ENCODE measurements at regions not wholly inside any gene's neighbourhood (a gene's known extent, or its start where the extent isn't known, plus 50 kb on each side); places are given as distances from the start of the nearest gene placed in this dataset.
"Not testable (repeated sequence)": the region's sequence is repeated elsewhere in the genome, so short reads cannot be mapped to it uniquely, and the experiment has no call there.

GRCh38 chr13:21920802-21921201 is 249.9 kb downstream of the FGF9 start:
- FAIRE-seq = not testable (repeated sequence)

- FAIRE-seq = no peak
Observed at GRCh38 chr13:21924958-21925357, 254.1 kb downstream of the FGF9 start.

GRCh38 chr13:21925720-21926119 is 254.8 kb downstream of the FGF9 start:
- no peak for FAIRE-seq

GRCh38 chr13:21929400-21929799 is 258.5 kb downstream of the FGF9 start:
- FAIRE-seq = no peak

- no peak for FAIRE-seq
Observed at GRCh38 chr13:21930536-21930935, 259.7 kb downstream of the FGF9 start.

GRCh38 chr13:21932578-21932977 is 261.7 kb downstream of the FGF9 start:
- FAIRE-seq = no peak

- no peak for FAIRE-seq
Observed at GRCh38 chr13:21932996-21933395, 262.1 kb downstream of the FGF9 start.

- FAIRE-seq = no peak
Observed at GRCh38 chr13:21934284-21934683, 263.4 kb downstream of the FGF9 start.

GRCh38 chr13:21936674-21937073 is 265.8 kb downstream of the FGF9 start:
- FAIRE-seq = no peak

GRCh38 chr13:21938168-21938567 is 267.3 kb downstream of the FGF9 start:
- FAIRE-seq = no peak

GRCh38 chr13:21938636-21939035 is 267.8 kb downstream of the FGF9 start:
- FAIRE-seq = no peak

GRCh38 chr13:21942061-21942460 is 271.2 kb downstream of the FGF9 start:
- no peak for FAIRE-seq

- no peak for FAIRE-seq
Observed at GRCh38 chr13:21944610-21945009, 273.7 kb downstream of the FGF9 start.

- no peak for FAIRE-seq
Observed at GRCh38 chr13:21945195-21945594, 274.3 kb downstream of the FGF9 start.

GRCh38 chr13:21946964-21947363 is 276.1 kb downstream of the FGF9 start:
- no peak for FAIRE-seq

GRCh38 chr13:21948769-21949474 is 278.0 kb downstream of the FGF9 start:
- FAIRE-seq = no peak

GRCh38 chr13:21949818-21950429 is 279.1 kb downstream of the FGF9 start:
- no peak for FAIRE-seq

GRCh38 chr13:21956666-21957065 is 285.8 kb downstream of the FGF9 start:
- no peak for FAIRE-seq

- FAIRE-seq = no peak
Observed at GRCh38 chr13:21957833-21958232, 287.0 kb downstream of the FGF9 start.

- no peak for FAIRE-seq
Observed at GRCh38 chr13:21960108-21960507, 289.2 kb downstream of the FGF9 start.

- no peak for FAIRE-seq
Observed at GRCh38 chr13:21964686-21965085, 293.8 kb downstream of the FGF9 start.

GRCh38 chr13:21965095-21965494 is 294.2 kb downstream of the FGF9 start:
- FAIRE-seq = no peak

GRCh38 chr13:21966014-21966413 is 295.1 kb downstream of the FGF9 start:
- no peak for FAIRE-seq

- no peak for FAIRE-seq
Observed at GRCh38 chr13:21967871-21968270, 297.0 kb downstream of the FGF9 start.

- FAIRE-seq = no peak
Observed at GRCh38 chr13:21970172-21970571, 299.3 kb downstream of the FGF9 start.

Measured in TTC549 (cell line).